DMS153 treated with DMSO at 0.1 percent for 48 hours (cell line): ENCODE measurements at regions not wholly inside any gene's neighbourhood (a gene's known extent, or its start where the extent isn't known, plus 50 kb on each side); places are given as distances from the start of the nearest gene placed in this dataset.

ENCODE experiments used
- DNase-seq: peaks from one replicate; lab custom pipeline; 2025; ENCODE audit not compliant: unreplicated experiment; lab: John Stamatoyannopoulos, UW

DNA sequence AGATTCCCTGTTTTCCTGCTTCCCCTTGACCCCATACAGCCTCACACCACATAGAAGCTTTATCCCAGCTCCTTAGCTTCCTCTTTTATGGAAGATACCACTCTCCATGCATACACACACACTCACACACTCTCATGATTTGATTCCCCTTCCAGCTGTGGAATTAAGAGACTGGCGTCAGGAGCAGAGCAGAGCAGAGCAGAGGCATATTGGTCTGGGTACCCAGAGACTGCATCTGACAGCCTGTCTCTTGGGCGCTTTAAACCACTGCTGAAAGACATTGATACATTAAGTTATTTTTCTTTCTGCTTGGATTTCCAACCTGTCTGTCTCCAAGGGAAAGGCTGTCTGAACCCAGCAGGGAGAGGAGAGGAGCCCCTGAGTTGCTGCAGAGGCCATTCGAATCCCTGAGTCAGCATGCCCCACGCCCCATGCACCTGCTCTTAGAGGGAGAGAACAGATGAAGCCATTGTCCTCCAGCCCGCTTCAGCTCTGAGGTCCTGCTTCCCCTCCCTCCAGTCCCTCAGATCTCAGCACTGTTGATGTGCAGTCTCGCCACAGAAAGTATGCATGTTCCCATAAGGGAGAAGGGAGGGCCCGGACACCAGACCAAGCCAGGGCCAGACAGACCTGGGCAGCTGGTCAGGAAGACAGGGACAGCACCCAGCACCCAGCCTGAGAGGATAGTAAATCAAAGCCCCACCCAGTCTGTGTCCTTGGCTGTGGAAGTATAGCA, 66.7 kb upstream of the GJB5 start:
- DNase-seq = no peak

GRCh38 chr1:34690269-34690668, 64.6 kb upstream of the GJB5 start:
- DNase-seq = peak; percentile 32

DNA sequence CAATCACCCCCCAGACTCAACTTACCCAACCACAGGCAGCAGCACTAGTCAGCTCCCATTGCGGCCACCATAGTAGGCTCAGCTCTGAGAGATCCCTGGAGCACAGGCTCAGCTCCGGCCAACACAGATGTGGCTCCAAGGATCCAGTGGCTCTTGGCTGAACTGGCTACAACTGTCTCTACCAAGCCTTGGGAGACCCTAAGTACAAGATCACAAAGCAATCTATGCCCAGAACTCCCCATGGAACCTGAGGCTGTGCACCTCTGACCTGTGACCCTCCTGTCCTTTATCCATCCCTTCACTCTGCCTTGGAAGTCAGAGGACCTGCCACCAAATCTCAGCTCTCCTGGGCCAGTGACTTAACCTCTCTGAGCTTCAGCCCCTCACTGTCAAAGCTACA, 61.8 kb upstream of the GJB5 start:
- DNase-seq = no peak

GRCh38 chr1:34694383-34694782, 60.5 kb upstream of the GJB5 start:
- DNase-seq = no peak

GRCh38 chr1:34695580-34695979, 59.3 kb upstream of the GJB5 start:
- peak; percentile 72 for DNase-seq

- no peak for DNase-seq
Measured at GRCh38 chr1:34696230-34696629, 58.6 kb upstream of the GJB5 start.

DNA sequence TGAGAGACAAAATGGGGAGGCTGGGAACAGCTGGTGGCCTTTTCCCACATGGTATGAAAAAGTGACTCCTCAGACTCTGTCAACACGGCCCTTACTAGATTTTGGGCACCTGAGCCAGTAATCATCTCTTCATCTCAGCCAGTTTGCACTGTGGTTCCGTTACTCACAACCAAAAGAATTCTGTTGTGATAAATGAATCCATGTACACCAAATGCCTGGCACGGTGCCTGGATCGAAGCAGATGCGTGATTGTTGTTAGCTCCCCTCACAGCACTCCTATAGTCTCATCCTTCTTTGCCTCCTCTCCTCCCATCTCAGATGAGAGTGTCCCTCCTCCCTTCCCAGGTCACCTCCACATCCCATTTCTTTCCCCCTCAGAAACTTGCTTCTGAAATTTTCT, 57.9 kb upstream of the GJB5 start:
- no peak for DNase-seq

DNA sequence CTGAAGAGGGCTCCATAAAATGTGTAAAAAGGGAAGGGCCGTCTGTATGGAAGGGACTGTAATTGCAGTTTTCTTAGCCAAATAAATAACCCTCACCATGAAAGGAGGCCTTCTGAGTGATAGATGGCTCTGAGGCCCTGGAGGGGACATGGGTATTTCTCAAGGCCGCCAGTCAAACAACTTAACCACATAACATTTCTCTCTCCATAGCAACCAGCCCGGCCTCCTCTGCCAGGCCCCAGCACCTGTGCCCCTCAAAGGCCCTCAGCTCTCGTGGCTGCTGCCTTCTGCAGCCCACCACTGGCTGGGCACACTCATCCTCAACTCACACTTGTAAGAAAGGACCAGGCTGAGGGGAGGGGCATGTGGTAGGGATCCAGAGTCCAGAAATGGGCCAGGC, 57.0 kb upstream of the GJB5 start:
- DNase-seq = no peak

DNA sequence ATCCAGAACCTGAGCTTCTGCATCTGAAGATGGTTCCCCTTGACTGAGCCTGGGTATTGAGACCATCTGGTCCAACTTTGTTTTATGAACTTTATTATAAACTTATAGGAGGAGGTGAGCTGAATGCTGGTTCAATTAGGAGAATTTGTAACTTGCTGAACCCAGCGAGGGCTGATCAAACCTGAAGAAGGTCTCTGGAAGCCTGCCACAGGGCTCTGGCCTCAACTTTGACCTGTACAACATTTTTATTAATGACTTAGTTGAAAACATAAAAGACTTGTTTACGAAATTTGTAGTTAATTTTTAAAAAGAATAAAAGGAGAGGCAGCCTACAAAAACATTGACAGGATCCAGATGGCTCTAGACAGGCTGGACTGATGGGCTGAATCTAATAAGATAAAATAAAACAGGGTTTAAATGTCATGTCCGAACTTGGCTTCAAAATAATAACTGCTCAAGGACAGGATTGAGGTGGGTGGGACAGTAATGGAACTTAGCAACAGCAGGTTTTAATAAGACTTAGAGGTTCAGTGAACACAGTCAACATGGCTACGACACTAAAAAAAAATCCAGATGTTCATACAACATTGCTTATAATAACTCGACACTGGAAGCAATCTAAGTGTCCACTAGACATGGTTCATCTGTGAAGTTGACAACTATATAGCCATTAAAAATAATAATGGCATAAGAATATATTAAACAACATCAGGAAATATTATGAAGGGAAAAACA, 53.4 kb upstream of the GJB5 start:
- no peak for DNase-seq
